Left lobe of liver (tissue), 2 donors: ENCODE measurements at regions not wholly inside any gene's neighbourhood (a gene's known extent, or its start where the extent isn't known, plus 50 kb on each side); places are given as distances from the start of the nearest gene placed in this dataset.
"Not testable (repeated sequence)": the region's sequence is repeated elsewhere in the genome, so short reads cannot be mapped to it uniquely, and the experiment has no call there.

Source experiments
- ATAC-seq: fragments of 200-7000 bp; cut with Tn5 transposase; one replicate; pipeline ENCODE4 v1.9.1; 2020; ENCODE audit warnings: mild to moderate bottlenecking, moderate library complexity
- DNase-seq: peaks from one replicate; pipeline ENCODE4 v3.0.0-alpha.2; 2020; ENCODE audit warnings: low spot score
- donor health status: DM: no; HTN: no; CAD: no; lungs with moderate emphysema.
- donor health status: DM: no; HTN: yes; CAD: no.

DNA sequence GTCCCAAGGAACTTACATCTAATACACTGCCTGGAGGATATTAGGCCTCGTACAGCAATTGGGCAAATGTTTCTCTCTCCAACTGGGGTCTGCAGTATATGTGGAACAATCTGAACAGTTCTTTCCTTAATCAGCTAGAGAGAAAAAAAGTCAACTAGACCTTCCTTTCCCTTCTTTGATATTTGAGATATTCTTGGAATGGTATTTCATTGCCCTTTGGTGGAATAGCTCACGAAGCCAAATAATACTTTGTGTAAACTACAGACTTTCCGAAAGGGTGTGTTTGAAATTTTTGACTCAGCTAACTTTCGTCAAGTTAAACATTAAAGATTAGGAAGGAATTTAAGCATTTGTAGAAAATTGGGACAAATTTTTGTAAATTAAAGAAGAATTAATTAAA, 425.6 kb downstream of the RWDD3 start:
- ATAC-seq, result no peak
- no peak for DNase-seq

DNA sequence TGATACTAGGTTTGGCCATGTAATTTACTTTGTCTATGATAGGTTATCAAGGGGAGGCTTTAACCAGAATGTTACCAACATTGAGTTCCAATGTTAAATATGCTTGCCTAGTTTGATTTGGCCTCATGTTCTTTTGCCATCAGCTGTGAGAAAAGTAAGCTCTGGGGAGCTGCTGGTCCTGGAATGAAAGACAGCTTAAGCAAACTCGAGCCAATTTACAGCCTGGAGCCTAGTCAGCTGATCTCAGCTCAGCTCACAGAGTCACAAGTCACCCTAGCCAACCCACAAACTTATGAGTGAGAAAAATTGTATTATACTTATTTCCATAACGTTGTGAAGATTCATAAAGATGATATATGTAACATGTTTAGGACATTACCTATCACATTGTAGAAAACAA, 426.7 kb downstream of the RWDD3 start:
- ATAC-seq (no peak), DNase-seq (no peak)

DNA sequence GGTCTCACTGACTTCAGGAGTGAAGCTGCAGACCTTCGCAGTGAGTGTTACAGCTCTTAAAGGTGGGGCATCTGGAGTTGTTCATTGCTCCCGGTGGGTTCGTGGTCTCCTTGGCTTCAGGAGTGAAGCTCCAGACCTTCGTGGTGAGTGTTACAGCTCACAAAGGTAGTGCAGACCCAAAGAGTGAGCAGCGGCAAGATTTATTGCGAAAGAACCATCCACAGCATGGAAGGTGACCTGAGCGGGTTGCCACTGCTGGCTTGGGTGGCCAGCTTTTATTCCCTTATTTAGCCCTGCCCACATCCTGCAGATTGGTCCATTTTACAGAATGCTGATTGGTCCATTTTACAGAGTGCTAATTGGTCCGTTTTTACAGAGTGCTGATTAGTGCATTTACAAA, 429.5 kb downstream of the RWDD3 start:
- ATAC-seq, DNase-seq: not testable (repeated sequence)

DNA sequence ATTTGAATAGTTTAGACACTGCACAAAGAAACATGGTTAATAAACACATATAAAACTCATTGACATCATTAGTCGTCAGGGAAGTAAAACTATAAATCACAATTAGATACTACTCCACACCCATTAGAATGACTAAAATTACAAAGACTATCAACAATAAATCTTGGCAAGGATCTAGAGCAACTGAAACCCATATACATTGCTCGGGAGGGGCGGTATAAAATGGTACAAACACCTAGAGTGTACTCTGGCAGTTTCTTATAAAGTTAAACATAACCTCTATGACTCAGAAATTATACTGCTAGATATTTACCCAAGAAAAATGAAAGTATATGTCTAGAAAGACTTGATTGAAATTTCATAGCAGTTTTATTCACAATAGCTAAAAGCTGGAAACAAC, 434.2 kb downstream of the RWDD3 start:
- ATAC-seq (no peak), DNase-seq (no peak)

DNA sequence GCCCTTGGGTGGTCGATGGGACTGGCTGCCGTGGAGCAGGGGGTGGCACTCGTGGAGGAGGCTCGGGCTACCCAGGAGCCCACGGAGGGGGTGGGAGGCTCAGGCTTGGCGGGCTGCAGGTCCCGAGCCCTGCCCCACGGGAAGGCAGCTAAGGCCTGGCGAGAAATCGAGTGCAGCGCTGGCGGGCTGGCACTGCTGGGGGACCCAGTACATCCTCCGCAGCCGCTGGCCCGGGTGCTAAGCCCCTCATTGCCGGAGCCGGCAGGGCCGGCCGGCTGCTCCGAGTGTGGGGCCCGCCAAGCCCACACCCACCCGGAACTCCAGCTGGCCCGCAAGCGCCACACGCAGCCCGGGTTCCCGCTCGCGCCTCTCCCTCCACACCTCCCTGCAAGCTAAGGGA, 435.6 kb downstream of the RWDD3 start:
- not testable (repeated sequence) for DNase-seq, ATAC-seq

- no peak for ATAC-seq
- no peak for DNase-seq
Measured at GRCh38 chr1:95671098-95671497, 437.1 kb downstream of the RWDD3 start.

GRCh38 chr1:95679262-95679661, 445.3 kb downstream of the RWDD3 start:
- ATAC-seq (no peak), DNase-seq (no peak)

GRCh38 chr1:95685081-95685480, 451.1 kb downstream of the RWDD3 start:
- DNase-seq (no peak), ATAC-seq (no peak)

GRCh38 chr1:95686217-95686616, 452.2 kb downstream of the RWDD3 start:
- ATAC-seq, result no peak
- no peak for DNase-seq

GRCh38 chr1:95699149-95699953, 465.3 kb downstream of the RWDD3 start:
- no peak for ATAC-seq

DNA sequence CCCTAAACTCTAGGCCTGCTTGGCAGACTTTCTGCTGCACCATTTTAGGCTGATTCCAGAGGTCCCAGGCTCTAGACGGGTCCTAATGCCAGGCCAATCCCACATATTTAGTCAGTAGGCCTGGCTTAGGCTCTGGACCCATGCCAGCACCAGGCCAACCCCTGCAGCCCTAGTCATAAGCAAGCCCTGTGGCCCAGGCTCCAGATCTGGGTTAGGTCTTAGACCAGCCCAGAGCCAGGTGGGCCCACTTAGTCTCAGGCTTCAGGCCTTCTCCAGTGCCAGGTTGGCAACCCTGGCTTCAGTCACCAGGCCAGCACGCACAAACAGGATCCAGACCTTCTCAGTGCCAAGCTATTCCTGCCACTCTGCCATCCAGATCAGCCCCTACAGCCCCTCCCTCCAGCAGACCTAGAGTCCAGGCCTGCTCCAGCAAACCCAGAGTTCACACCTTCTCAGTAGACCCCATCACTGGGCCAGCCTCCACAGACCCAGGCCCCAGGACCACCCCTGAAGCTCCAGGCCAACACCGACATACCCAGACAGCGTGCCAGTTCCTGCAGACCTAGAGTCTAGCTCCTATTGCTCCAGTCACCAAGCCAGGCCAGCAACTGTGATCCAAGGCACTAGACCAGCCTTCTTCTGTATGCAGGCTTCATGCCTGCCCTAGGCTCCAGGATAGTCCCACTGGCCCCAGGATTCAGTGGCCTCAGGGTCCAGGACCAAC, 467.6 kb downstream of the RWDD3 start:
- ATAC-seq (no peak), DNase-seq (no peak)

More at GRCh38 chr1:95699149-95699953, 465.3 kb downstream of the RWDD3 start:
- DNase-seq, result no peak

GRCh38 chr1:95703046-95703445, 469.0 kb downstream of the RWDD3 start:
- ATAC-seq, result no peak
- DNase-seq, result no peak

GRCh38 chr1:95716097-95716496, 482.1 kb downstream of the RWDD3 start:
- ATAC-seq (no peak), DNase-seq (no peak)

DNA sequence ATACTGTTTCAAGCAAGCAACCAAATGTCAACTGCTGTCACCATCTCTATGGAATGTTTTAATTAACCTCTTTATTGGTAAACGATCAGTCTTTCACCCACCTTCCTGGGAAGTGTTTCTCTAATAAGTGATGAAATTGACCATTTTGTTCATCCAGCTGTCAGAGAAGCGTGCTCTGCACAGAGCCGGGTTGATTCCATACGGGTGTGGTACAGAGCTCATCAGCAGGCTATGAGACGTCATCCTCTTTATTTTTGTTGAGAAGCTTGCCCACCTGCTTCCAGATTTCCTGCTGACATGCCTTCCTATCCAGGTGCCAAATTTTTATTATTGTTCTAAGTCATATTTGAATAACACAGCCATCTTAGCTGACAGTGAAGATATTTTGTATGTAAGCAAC, 482.5 kb downstream of the RWDD3 start:
- DNase-seq, result no peak
- ATAC-seq, result no peak

GRCh38 chr1:95723346-95723745, 489.3 kb downstream of the RWDD3 start:
- ATAC-seq, result no peak

DNA sequence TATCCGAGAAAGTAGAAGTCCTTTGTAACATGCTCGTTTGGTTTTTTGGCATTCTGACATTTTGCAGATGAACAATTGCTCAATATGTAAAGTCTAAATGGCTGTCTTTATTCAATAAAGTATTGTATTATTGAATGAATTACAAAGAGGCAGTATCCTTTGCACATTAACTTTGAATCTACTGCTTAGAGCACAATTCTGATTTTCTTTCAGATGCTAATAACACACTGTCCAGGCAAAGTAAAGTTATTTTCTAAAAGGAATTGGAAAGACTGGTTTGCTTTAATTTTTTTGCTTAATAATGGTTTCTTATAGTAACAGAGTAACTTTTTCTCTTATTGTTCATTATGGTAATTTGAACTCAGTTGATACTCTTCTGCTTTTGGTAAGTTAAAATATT, 494.8 kb downstream of the RWDD3 start:
- no peak for ATAC-seq
- no peak for DNase-seq

More at GRCh38 chr1:95723346-95723745, 489.3 kb downstream of the RWDD3 start:
- no peak for DNase-seq

GRCh38 chr1:95730986-95731385, 497.0 kb downstream of the RWDD3 start:
- no peak for ATAC-seq
- no peak for DNase-seq

- no peak for ATAC-seq
Measured at GRCh38 chr1:95731466-95731865, 497.5 kb downstream of the RWDD3 start.

DNA sequence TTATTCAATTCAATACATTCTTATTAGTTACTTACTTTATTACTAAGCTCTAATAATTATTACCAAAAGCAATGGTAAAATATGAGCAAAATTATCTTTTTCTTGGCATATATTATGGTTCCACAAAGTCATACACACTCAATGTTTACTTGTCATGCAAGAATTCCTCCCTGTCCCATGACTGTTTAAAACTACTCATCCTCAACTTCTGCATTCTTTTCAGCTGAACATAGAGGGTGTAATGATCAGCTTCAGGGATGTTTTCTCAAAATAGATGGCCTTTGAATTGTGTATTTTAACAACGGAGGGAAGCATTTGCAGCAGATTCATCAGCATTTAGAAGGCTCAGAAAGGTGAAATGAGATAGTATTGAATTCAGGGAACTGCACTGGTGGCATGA, 499.0 kb downstream of the RWDD3 start:
- ATAC-seq (no peak), DNase-seq (no peak)

More at GRCh38 chr1:95731466-95731865, 497.5 kb downstream of the RWDD3 start:
- DNase-seq, result no peak

GRCh38 chr1:95733671-95734070, 499.7 kb downstream of the RWDD3 start:
- no peak for ATAC-seq
- DNase-seq, result no peak

GRCh38 chr1:95734560-95734959, 500.6 kb downstream of the RWDD3 start:
- ATAC-seq (no peak), DNase-seq (no peak)

DNA sequence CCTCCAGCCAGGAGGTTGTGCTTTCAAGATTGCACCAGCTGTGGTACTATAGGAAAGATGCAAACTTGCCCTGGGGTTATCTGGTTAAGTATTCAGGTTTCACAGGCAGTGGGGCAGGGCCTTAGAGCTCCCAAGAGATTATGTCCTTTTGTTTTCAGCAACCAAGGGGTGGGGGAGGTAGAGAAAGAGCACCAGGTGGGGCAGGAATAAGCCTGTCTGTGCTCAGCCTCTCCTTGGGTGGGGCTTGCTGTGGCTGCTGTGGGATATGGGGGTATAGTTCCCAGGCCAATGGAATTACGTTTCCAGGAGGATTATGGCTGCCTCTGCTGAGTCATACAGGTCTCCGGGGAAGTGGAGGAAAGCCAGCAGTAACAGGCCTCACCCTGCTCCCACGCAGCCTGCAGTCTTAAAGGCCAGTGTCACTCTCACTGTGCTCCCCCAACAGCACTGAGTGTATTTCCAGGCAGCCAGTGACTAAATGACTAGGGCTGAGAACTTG, 508.6 kb downstream of the RWDD3 start:
- ATAC-seq (no peak), DNase-seq (no peak)
